Neural cell (in vitro differentiated cells): ENCODE measurements at regions not wholly inside any gene's neighbourhood (a gene's known extent, or its start where the extent isn't known, plus 50 kb on each side); places are given as distances from the start of the nearest gene placed in this dataset.

Source experiments
- H2AFZ ChIP-seq: fragments of 200-600, 300-800 bp; sonication (generic), shearing (Covaris generic); 2 replicates; pipeline ENCODE4 v1.6.0; 2014; ENCODE audit warnings: low read depth, mild to moderate bottlenecking, antibody characterized with exemption, low read length, moderate library complexity
- H3F3A ChIP-seq: fragments of 200-600 bp; shearing (Covaris generic); 2 replicates; pipeline ENCODE4 v1.6.1; 2016; ENCODE audit warnings: mild to moderate bottlenecking, moderate library complexity, mixed read lengths, antibody characterized with exemption, low read length; ENCODE audit not compliant: insufficient read depth, poor library complexity, severe bottlenecking
- H3K27ac ChIP-seq: fragments of 200-600, 300-800 bp; sonication (generic), shearing (Covaris generic); 2 replicates; pipeline ENCODE4 v1.5.1; 2014; ENCODE audit warnings: mild to moderate bottlenecking, low read length, moderate library complexity
- H3K27me3 ChIP-seq: fragments of 300-800, 200-600 bp; sonication (generic), shearing (Covaris generic); 2 replicates; pipeline ENCODE4 v1.6.0; 2014; ENCODE audit warnings: mild to moderate bottlenecking, low read depth, low read length, moderate library complexity; ENCODE audit not compliant: insufficient read depth
- H3K36me3 ChIP-seq: fragments of 300-800, 200-600 bp; sonication (generic), shearing (Covaris generic); 2 replicates; pipeline ENCODE4 v1.5.1; 2014; ENCODE audit warnings: mild to moderate bottlenecking, antibody characterized with exemption, low read length, moderate library complexity; ENCODE audit not compliant: insufficient read depth
- H3K4me2 ChIP-seq: fragments of 300-800, 200-600 bp; sonication (generic), shearing (Covaris generic); 2 replicates; pipeline ENCODE4 v1.6.0; 2014; ENCODE audit warnings: mild to moderate bottlenecking, low read length
- H3K4me3 ChIP-seq: fragments of 300-800, 200-600 bp; sonication (generic), shearing (Covaris generic); 2 replicates; pipeline ENCODE4 v1.5.1; 2014; ENCODE audit warnings: mild to moderate bottlenecking, low read length, moderate library complexity
- H3K79me2 ChIP-seq: fragments of 200-600 bp; shearing (Covaris generic); replicated peaks from 2 replicates; pipeline ENCODE4 v1.6.0; 2014; ENCODE audit warnings: mild to moderate bottlenecking, low read length, moderate library complexity; ENCODE audit not compliant: insufficient read depth
- H3K9ac ChIP-seq: fragments of 300-800, 200-600 bp; sonication (generic), shearing (Covaris generic); 2 replicates; pipeline ENCODE4 v1.6.1; 2016; ENCODE audit warnings: mild to moderate bottlenecking, low read length, mixed read lengths
- H3K9me2 ChIP-seq: fragments of 200-600 bp; shearing (Covaris generic); 2 replicates; pipeline ENCODE4 v1.6.1; 2016; ENCODE audit warnings: mild to moderate bottlenecking, low read length, mixed read lengths; ENCODE audit not compliant: insufficient read depth
- H3K9me3 ChIP-seq: fragments of 200-600, 300-800 bp; sonication (generic), shearing (Covaris generic); 2 replicates; pipeline ENCODE4 v1.6.1; 2016; ENCODE audit warnings: mild to moderate bottlenecking, mixed run types, low read length, moderate library complexity, mixed read lengths
- H4K20me1 ChIP-seq: fragments of 200-600 bp; shearing (Covaris generic); 2 replicates; pipeline ENCODE4 v1.6.1; 2016; ENCODE audit warnings: mild to moderate bottlenecking, mixed run types; ENCODE audit not compliant: insufficient read depth
- CTCF ChIP-seq: fragments of 450-650 bp; IDR thresholded peaks from 2 replicates; pipeline ENCODE4 v1.5.1; 2014; ENCODE audit warnings: antibody characterized with exemption, mild to moderate bottlenecking, moderate library complexity; ENCODE audit not compliant: poor library complexity, severe bottlenecking
- EP300 ChIP-seq: fragments of 450-650 bp; conservative IDR thresholded peaks from 2 replicates; pipeline ENCODE4 v1.6.1; 2014; ENCODE audit warnings: antibody characterized with exemption, mild to moderate bottlenecking, moderate library complexity; ENCODE audit not compliant: poor library complexity, severe bottlenecking
- EZH2 ChIP-seq: fragments of 200-600, 300-800 bp; shearing (Covaris generic), sonication (generic); IDR thresholded peaks from 2 replicates; pipeline ENCODE4 v1.6.1; 2014; ENCODE audit warnings: antibody characterized with exemption, low read length, borderline replicate concordance, mild to moderate bottlenecking; ENCODE audit not compliant: insufficient read depth, poor library complexity, severe bottlenecking
- MXI1 ChIP-seq: fragments of 450-650 bp; conservative IDR thresholded peaks from 2 replicates; pipeline ENCODE4 v1.6.1; 2014; ENCODE audit warnings: antibody characterized with exemption, mild to moderate bottlenecking; ENCODE audit not compliant: poor library complexity, severe bottlenecking
- POLR2AphosphoS5 ChIP-seq: IDR thresholded peaks from 2 replicates; pipeline ENCODE4 v1.6.1; 2012
- RAD21 ChIP-seq: fragments of 450-650 bp; conservative IDR thresholded peaks from 2 replicates; pipeline ENCODE4 v1.6.1; 2014; ENCODE audit warnings: antibody characterized with exemption, mild to moderate bottlenecking, moderate library complexity
- REST ChIP-seq: IDR thresholded peaks from 2 replicates; pipeline ENCODE4 v1.6.1; 2012; ENCODE audit warnings: borderline replicate concordance
- SMC3 ChIP-seq: fragments of 450-650 bp; conservative IDR thresholded peaks from 2 replicates; pipeline ENCODE4 v1.6.1; 2014; ENCODE audit warnings: antibody characterized with exemption, mild to moderate bottlenecking, moderate library complexity; ENCODE audit not compliant: poor library complexity
- TAF1 ChIP-seq: IDR thresholded peaks from 2 replicates; pipeline ENCODE4 v1.6.1; 2012; ENCODE audit warnings: low read depth

GRCh38 chr2:148567716-148568115 lies 76.8 kb upstream of the EPC2 start:
- H3K27me3 ChIP-seq: no peaks in the 10 kb centered on the region
- TF ChIP-seq RAD21 (no peak), EP300 (no peak)

GRCh38 chr2:148568597-148568996 lies 76.0 kb upstream of the EPC2 start:
- no peaks in the 10 kb centered on the region for H3K36me3 ChIP-seq
- H3K9me2 ChIP-seq: no peaks in the 10 kb centered on the region
- H4K20me1 ChIP-seq: no peaks in the 10 kb centered on the region
- H3K27me3 ChIP-seq: no peaks in the 10 kb centered on the region
- no peaks in the 10 kb centered on the region for H3K9me3 ChIP-seq
- no peaks in the 10 kb centered on the region for H3K79me2 ChIP-seq
- H3F3A ChIP-seq: no peaks in the 10 kb centered on the region
- H2AFZ ChIP-seq: no peak overlapping the region
- H3K4me3 ChIP-seq: no peak overlapping the region
- no peak overlapping the region for H3K9ac ChIP-seq
- TF ChIP-seq SMC3 (no peak), EP300 (no peak), CTCF (no peak), POLR2AphosphoS5 (no peak), REST (no peak), RAD21 (no peak)
- H3K4me2 ChIP-seq: no peak overlapping the region
- no peak overlapping the region for H3K27ac ChIP-seq

More at GRCh38 chr2:148567716-148568115, 76.8 kb upstream of the EPC2 start:
- H3K27ac ChIP-seq: no peak overlapping the region
- no peaks in the 10 kb centered on the region for H3K36me3 ChIP-seq
- no peaks in the 10 kb centered on the region for H3K9me2 ChIP-seq
- no peak overlapping the region for H2AFZ ChIP-seq
- H3K9ac ChIP-seq: no peak overlapping the region
- no peaks in the 10 kb centered on the region for H3F3A ChIP-seq
- no peaks in the 10 kb centered on the region for H3K79me2 ChIP-seq
- H3K4me3 ChIP-seq: no peak overlapping the region
- no peak overlapping the region for H3K4me2 ChIP-seq
- no peaks in the 10 kb centered on the region for H4K20me1 ChIP-seq
- no peaks in the 10 kb centered on the region for H3K9me3 ChIP-seq

- Histone ChIP-seq H3F3A (no peaks in the 10 kb centered on the region), H3K27me3 (no peaks in the 10 kb centered on the region), H3K36me3 (no peaks in the 10 kb centered on the region), H3K9me3 (no peaks in the 10 kb centered on the region), H3K4me3 (no peak overlapping the region), H3K9me2 (no peaks in the 10 kb centered on the region), H3K79me2 (no peaks in the 10 kb centered on the region), H4K20me1 (no peaks in the 10 kb centered on the region), H3K4me2 (no peak overlapping the region), H3K27ac (no peak overlapping the region), H3K9ac (no peak overlapping the region), H2AFZ (no peak overlapping the region)
- TF ChIP-seq TAF1: no peak
- no peak for TF ChIP-seq RAD21
- TF ChIP-seq POLR2AphosphoS5: no peak
- no peak for TF ChIP-seq EZH2
- TF ChIP-seq CTCF: no peak
- no peak for TF ChIP-seq SMC3
- no peak for TF ChIP-seq EP300
- no peak for TF ChIP-seq MXI1
- TF ChIP-seq REST: no peak
These were observed 75.3 kb upstream of the EPC2 start for GRCh38 chr2:148569221-148569620.
